ENCODE measurements at regions not wholly inside any gene's neighbourhood (a gene's known extent, or its start where the extent isn't known, plus 50 kb on each side); places are given as distances from the start of the nearest gene placed in this dataset.

DNA sequence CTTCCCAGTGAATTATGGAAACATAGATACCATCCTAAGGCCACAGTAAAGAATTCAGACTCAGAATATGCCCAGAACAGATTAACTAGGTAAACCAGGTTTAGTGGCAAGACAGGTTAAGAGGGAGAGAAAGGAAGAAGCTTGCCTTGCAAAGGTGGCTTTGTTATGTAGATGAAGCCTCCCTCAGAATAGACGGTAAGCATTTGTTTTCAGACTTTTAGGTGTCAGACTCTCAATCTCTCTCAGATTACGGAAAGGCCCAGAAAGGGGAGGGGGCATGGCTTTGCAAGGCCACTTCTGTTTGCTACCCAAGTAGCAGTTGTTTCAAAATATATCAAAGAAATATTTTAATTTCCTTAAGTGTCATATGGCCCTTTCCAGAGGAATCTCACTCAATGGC is 457.1 kb upstream of the BOD1L1 start:
- no peaks in the 10 kb centered on the region for H3K79me2 ChIP-seq (ENCODE audit: control insufficient read depth, insufficient read depth, low read length)
- H3K9me1 ChIP-seq (ENCODE audit: control insufficient read depth, extremely low read depth, insufficient read depth, low read length), result no peaks in the 10 kb centered on the region
- no peaks in the 10 kb centered on the region for H3K4me1 ChIP-seq (ENCODE audit: control insufficient read depth, extremely low read depth, insufficient read depth, low read length)
- H3K4me3 ChIP-seq (ENCODE audit: control insufficient read depth in 2 of 3, extremely low read depth in 1 of 3, insufficient read depth in 2 of 3, low read depth in 1 of 3, low read length in 3 of 3), result no peak overlapping the region
- H3K36me3 ChIP-seq (ENCODE audit: control insufficient read depth in 2 of 2, extremely low read depth in 1 of 2, insufficient read depth in 2 of 2, low read length in 2 of 2), result no peaks in the 10 kb centered on the region
- dilution Hi-C loops (cut with MboI; ENCODE audit: extremely low pct_ligation_motif_present, low sequenced_read_pairs), result no loop called here
- H3K4me2 ChIP-seq (ENCODE audit: control insufficient read depth, extremely low read depth, insufficient read depth, low read depth, low read length), result no peak overlapping the region
- H2AFZ ChIP-seq (ENCODE audit: control insufficient read depth, low read length), result no peak overlapping the region
- H3K9me3 ChIP-seq (ENCODE audit: control insufficient read depth, low read depth, low read length), result no peaks in the 10 kb centered on the region
- no peak for FAIRE-seq
- no peak overlapping the region for H3K27ac ChIP-seq (ENCODE audit: control insufficient read depth, insufficient read depth, low read length)
- H3K9ac ChIP-seq (ENCODE audit: control insufficient read depth, extremely low read depth, insufficient read depth, low read length), result no peak overlapping the region
- DNase-seq (ENCODE audit: low read depth, low spot score), result no peak
- no peak for TF ChIP-seq EZH2 (IDR thresholded peaks at IDR 0.05; ENCODE audit: low read length)
- no peak for TF ChIP-seq CTCF (optimal IDR thresholded peaks at IDR 0.05 in 1 of 3, IDR thresholded peaks at IDR 0.05 in 1 of 3, conservative IDR thresholded peaks at IDR 0.05 in 1 of 3; ENCODE audit: extremely low read depth in 1 of 3, insufficient read depth in 2 of 3, low read length in 3 of 3)
- H3K27me3 ChIP-seq (ENCODE audit: control insufficient read depth, extremely low read depth, insufficient read depth, low read length), result no peaks in the 10 kb centered on the region
- H4K20me1 ChIP-seq (ENCODE audit: control insufficient read depth, extremely low read depth, insufficient read depth, low read length), result no peaks in the 10 kb centered on the region

DNA sequence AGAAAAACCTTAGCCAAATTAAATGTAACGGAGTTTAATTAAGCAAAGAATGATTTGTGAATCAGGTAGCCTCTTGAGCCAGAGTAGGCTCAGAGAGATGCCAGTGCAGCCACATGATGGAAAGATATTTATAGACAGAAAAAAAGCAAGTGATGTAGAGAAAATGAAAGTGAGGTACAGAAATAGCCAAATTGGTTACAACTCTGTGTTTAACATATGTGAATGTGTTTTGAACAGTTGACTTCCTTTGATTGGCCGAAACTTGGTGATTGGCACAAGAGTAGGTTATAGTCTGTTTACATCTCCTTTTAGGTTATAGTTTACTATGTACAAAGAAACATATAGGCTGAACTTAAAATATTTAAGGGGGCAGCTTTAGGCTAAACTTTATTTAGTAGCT is 459.9 kb upstream of the BOD1L1 start:
- Histone ChIP-seq H3K79me2 (ENCODE audit: control insufficient read depth, insufficient read depth, low read length) (no peaks in the 10 kb centered on the region), H3K9me1 (ENCODE audit: control insufficient read depth, extremely low read depth, insufficient read depth, low read length) (no peaks in the 10 kb centered on the region), H3K27ac (ENCODE audit: control insufficient read depth, insufficient read depth, low read length) (no peak overlapping the region), H2AFZ (ENCODE audit: control insufficient read depth, low read length) (no peak overlapping the region), H4K20me1 (ENCODE audit: control insufficient read depth, extremely low read depth, insufficient read depth, low read length) (no peaks in the 10 kb centered on the region), H3K4me1 (ENCODE audit: control insufficient read depth, extremely low read depth, insufficient read depth, low read length) (no peaks in the 10 kb centered on the region), H3K4me2 (ENCODE audit: control insufficient read depth, extremely low read depth, insufficient read depth, low read depth, low read length) (no peak overlapping the region), H3K9me3 (ENCODE audit: control insufficient read depth, low read depth, low read length) (no peaks in the 10 kb centered on the region), H3K27me3 (ENCODE audit: control insufficient read depth, extremely low read depth, insufficient read depth, low read length) (peaks cover 3% of the 10 kb centered on the region), H3K4me3 (ENCODE audit: control insufficient read depth in 2 of 3, extremely low read depth in 1 of 3, insufficient read depth in 2 of 3, low read depth in 1 of 3, low read length in 3 of 3) (no peak overlapping the region), H3K9ac (ENCODE audit: control insufficient read depth, extremely low read depth, insufficient read depth, low read length) (no peak overlapping the region), H3K36me3 (ENCODE audit: control insufficient read depth in 2 of 2, extremely low read depth in 1 of 2, insufficient read depth in 2 of 2, low read length in 2 of 2) (no peaks in the 10 kb centered on the region)
- TF ChIP-seq EZH2 (IDR thresholded peaks at IDR 0.05; ENCODE audit: low read length), result no peak
- TF ChIP-seq CTCF (optimal IDR thresholded peaks at IDR 0.05 in 1 of 3, IDR thresholded peaks at IDR 0.05 in 1 of 3, conservative IDR thresholded peaks at IDR 0.05 in 1 of 3; ENCODE audit: extremely low read depth in 1 of 3, insufficient read depth in 2 of 3, low read length in 3 of 3), result no peak
- DNase-seq (ENCODE audit: low read depth, low spot score), result no peak
- no peak for FAIRE-seq
- dilution Hi-C loops (cut with MboI; ENCODE audit: extremely low pct_ligation_motif_present, low sequenced_read_pairs), result no loop called here
